Suppressor macrophage treated with lipopolysaccharide for 4 hours (primary cell): ENCODE measurements at regions not wholly inside any gene's neighbourhood (a gene's known extent, or its start where the extent isn't known, plus 50 kb on each side); places are given as distances from the start of the nearest gene placed in this dataset.
A peak's percentile ranks its signal among the peaks of the same experiment; 100 is the strongest.
"Not testable (repeated sequence)": the region's sequence is repeated elsewhere in the genome, so short reads cannot be mapped to it uniquely, and the experiment has no call there.

Experiments used
- DNase-seq: peaks from one replicate; pipeline ENCODE4 v3.0.0-alpha.2; 2020

- DNase-seq = no peak
These were observed 268.3 kb upstream of the OR4E1 start for GRCh38 chr14:21941885-21942284.

GRCh38 chr14:21940887-21941856 is 267.6 kb upstream of the OR4E1 start:
- peak; percentile 31 for DNase-seq

- no peak for DNase-seq
These were observed 266.2 kb upstream of the OR4E1 start for GRCh38 chr14:21939836-21940235.

GRCh38 chr14:21937996-21938395 is 264.4 kb upstream of the OR4E1 start:
- no peak for DNase-seq

GRCh38 chr14:21933681-21934080 is 260.1 kb upstream of the OR4E1 start:
- no peak for DNase-seq

GRCh38 chr14:21924479-21924878 is 250.9 kb upstream of the OR4E1 start:
- no peak for DNase-seq

- no peak for DNase-seq
These were observed 250.2 kb upstream of the OR4E1 start for GRCh38 chr14:21923820-21924219.

- no peak for DNase-seq
These were observed 247.8 kb upstream of the OR4E1 start for GRCh38 chr14:21921453-21921852.

GRCh38 chr14:21917699-21918436 is 244.2 kb upstream of the OR4E1 start:
- DNase-seq = peak; percentile 61

GRCh38 chr14:21915826-21916225 is 242.2 kb upstream of the OR4E1 start:
- DNase-seq = no peak

GRCh38 chr14:21913759-21914158 is 240.1 kb upstream of the OR4E1 start:
- DNase-seq = peak; percentile 88

GRCh38 chr14:21912367-21912766 is 238.7 kb upstream of the OR4E1 start:
- no peak for DNase-seq

GRCh38 chr14:21911877-21912276 is 238.3 kb upstream of the OR4E1 start:
- no peak for DNase-seq

- no peak for DNase-seq
These were observed 236.6 kb upstream of the OR4E1 start for GRCh38 chr14:21910260-21910659.

- no peak for DNase-seq
These were observed 229.1 kb upstream of the OR4E1 start for GRCh38 chr14:21902561-21903181.

- not testable (repeated sequence) for DNase-seq
These were observed 221.2 kb upstream of the OR4E1 start for GRCh38 chr14:21894898-21895194.

GRCh38 chr14:21894003-21894897 is 220.6 kb upstream of the OR4E1 start:
- DNase-seq = peak; percentile 23

GRCh38 chr14:21891921-21892320 is 218.3 kb upstream of the OR4E1 start:
- no peak for DNase-seq

GRCh38 chr14:21884995-21885394 is 211.4 kb upstream of the OR4E1 start:
- DNase-seq = no peak

GRCh38 chr14:21882226-21882625 is 208.6 kb upstream of the OR4E1 start:
- DNase-seq = peak; percentile 21

- no peak for DNase-seq
These were observed 207.3 kb upstream of the OR4E1 start for GRCh38 chr14:21880918-21881317.

- no peak for DNase-seq
These were observed 202.2 kb upstream of the OR4E1 start for GRCh38 chr14:21875791-21876190.

GRCh38 chr14:21874946-21875345 is 201.3 kb upstream of the OR4E1 start:
- DNase-seq = no peak
